ENCODE measurements at regions not wholly inside any gene's neighbourhood (a gene's known extent, or its start where the extent isn't known, plus 50 kb on each side); places are given as distances from the start of the nearest gene placed in this dataset.

DNA sequence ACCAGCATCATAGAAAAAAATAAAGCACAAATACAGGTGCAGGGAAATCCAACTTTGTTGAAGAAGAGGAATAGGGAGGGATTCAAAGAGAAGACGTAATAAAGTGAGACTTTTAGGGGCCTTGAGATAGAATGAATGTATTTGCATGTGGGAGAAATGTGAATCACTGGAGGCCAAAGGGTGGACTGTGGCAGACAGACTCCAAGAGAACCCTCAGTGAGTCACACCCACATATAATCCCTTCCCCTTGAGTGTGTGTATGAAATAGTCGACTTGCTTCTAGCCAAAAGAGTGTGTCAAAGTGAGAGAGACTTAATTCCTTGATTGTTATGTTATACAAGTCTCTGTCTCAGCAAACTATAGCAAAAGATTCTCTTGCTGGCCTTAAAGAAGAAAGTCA, 101.3 kb upstream of the GHITM start:
- TF ChIP-seq, protein P1, sequence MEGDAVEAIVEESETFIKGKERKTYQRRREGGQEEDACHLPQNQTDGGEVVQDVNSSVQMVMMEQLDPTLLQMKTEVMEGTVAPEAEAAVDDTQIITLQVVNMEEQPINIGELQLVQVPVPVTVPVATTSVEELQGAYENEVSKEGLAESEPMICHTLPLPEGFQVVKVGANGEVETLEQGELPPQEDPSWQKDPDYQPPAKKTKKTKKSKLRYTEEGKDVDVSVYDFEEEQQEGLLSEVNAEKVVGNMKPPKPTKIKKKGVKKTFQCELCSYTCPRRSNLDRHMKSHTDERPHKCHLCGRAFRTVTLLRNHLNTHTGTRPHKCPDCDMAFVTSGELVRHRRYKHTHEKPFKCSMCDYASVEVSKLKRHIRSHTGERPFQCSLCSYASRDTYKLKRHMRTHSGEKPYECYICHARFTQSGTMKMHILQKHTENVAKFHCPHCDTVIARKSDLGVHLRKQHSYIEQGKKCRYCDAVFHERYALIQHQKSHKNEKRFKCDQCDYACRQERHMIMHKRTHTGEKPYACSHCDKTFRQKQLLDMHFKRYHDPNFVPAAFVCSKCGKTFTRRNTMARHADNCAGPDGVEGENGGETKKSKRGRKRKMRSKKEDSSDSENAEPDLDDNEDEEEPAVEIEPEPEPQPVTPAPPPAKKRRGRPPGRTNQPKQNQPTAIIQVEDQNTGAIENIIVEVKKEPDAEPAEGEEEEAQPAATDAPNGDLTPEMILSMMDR (IDR thresholded peaks at IDR 0.05), result no peak
- TF ChIP-seq POLR2A (IDR thresholded peaks at IDR 0.05) (no peak), POLR2AphosphoS5 (IDR thresholded peaks at IDR 0.05) (no peak), EP300 (IDR thresholded peaks at IDR 0.05) (no peak)
